ENCODE measurements at regions not wholly inside any gene's neighbourhood (a gene's known extent, or its start where the extent isn't known, plus 50 kb on each side); places are given as distances from the start of the nearest gene placed in this dataset.

GRCh38 chr7:12855036-12855435 is 167.6 kb downstream of the ARL4A start:
- no peaks in the 10 kb centered on the region for H3K9me3 ChIP-seq
- WGBS, 5 donors, result 80 to 85% (median 83%) methylated on average over 4 of the region's 4 CpGs
- no peak overlapping the region for H3K27ac ChIP-seq
- no peaks in the 10 kb centered on the region for H3K27me3 ChIP-seq
- DNase-seq, result no peak
- TF ChIP-seq POLR2A (IDR thresholded peaks at IDR 0.05) (no peak), CTCF (IDR thresholded peaks at IDR 0.05) (no peak), POLR2AphosphoS5 (IDR thresholded peaks at IDR 0.05) (no peak), EP300 (IDR thresholded peaks at IDR 0.05) (no peak)
- no peaks in the 10 kb centered on the region for H3K36me3 ChIP-seq
- H3K4me1 ChIP-seq, result no peaks in the 10 kb centered on the region
- no peak overlapping the region for H3K4me3 ChIP-seq
- intact Hi-C loops (cut with DNase I; ENCODE audit: low total_unique reads), result no loop called here

- H3K27ac ChIP-seq, result no peak overlapping the region
- TF ChIP-seq POLR2A (IDR thresholded peaks at IDR 0.05), result no peak
- no peak for TF ChIP-seq EP300 (IDR thresholded peaks at IDR 0.05)
- no peak for TF ChIP-seq CTCF (IDR thresholded peaks at IDR 0.05)
- TF ChIP-seq POLR2AphosphoS5 (IDR thresholded peaks at IDR 0.05), result no peak
- no peak overlapping the region for H3K4me3 ChIP-seq
- intact Hi-C loops (cut with DNase I; ENCODE audit: low total_unique reads), result no loop called here
- no peaks in the 10 kb centered on the region for H3K36me3 ChIP-seq
- H3K9me3 ChIP-seq, result no peaks in the 10 kb centered on the region
- peaks cover 0 to 15% (median 5%) of the 10 kb centered on the region in 4 donors for H3K4me1 ChIP-seq
- WGBS, 5 donors, result 74 to 87% (median 85%) methylated on average over 2 of the region's 2 CpGs
- DNase-seq, result no peak
- H3K27me3 ChIP-seq, result no peaks in the 10 kb centered on the region
Observed at GRCh38 chr7:12859761-12860160, 172.3 kb downstream of the ARL4A start.

GRCh38 chr7:12861070-12861469 is 173.6 kb downstream of the ARL4A start:
- Histone ChIP-seq H3K27me3 (no peaks in the 10 kb centered on the region), H3K27ac (peak overlapping the region in 1 of 5 donors; percentile 34), H3K9me3 (no peaks in the 10 kb centered on the region), H3K4me3 (no peak overlapping the region), H3K4me1 (peaks cover 0 to 15% (median 5%) of the 10 kb centered on the region in 4 donors), H3K36me3 (no peaks in the 10 kb centered on the region)
- 15 to 32% (median 24%) methylated on average over 3 of the region's 3 CpGs for WGBS, 5 donors
- TF ChIP-seq POLR2AphosphoS5 (IDR thresholded peaks at IDR 0.05), result peak in 2 of 3 donors; percentile 34 to 59
- TF ChIP-seq CTCF (IDR thresholded peaks at IDR 0.05), result no peak
- intact Hi-C loops (cut with DNase I; ENCODE audit: low total_unique reads), result no loop called here
- DNase-seq, result peak; percentile 61 to 64

GRCh38 chr7:12862146-12862545 is 174.7 kb downstream of the ARL4A start:
- Histone ChIP-seq H3K4me1 (peaks cover 0 to 15% (median 5%) of the 10 kb centered on the region in 4 donors), H3K27me3 (no peaks in the 10 kb centered on the region), H3K36me3 (no peaks in the 10 kb centered on the region), H3K9me3 (no peaks in the 10 kb centered on the region), H3K4me3 (no peak overlapping the region), H3K27ac (no peak overlapping the region)
- no peak for DNase-seq
- intact Hi-C loops (cut with DNase I; ENCODE audit: low total_unique reads), result no loop called here
- 55 to 86% (median 67%) methylated on average over 4 of the region's 4 CpGs for WGBS, 5 donors
- no peak for TF ChIP-seq POLR2AphosphoS5 (IDR thresholded peaks at IDR 0.05)
- TF ChIP-seq POLR2A (IDR thresholded peaks at IDR 0.05), result no peak
- no peak for TF ChIP-seq EP300 (IDR thresholded peaks at IDR 0.05)
- TF ChIP-seq CTCF (IDR thresholded peaks at IDR 0.05), result no peak

Data from stomach (tissue), 8 donors.